ENCODE measurements at regions not wholly inside any gene's neighbourhood (a gene's known extent, or its start where the extent isn't known, plus 50 kb on each side); places are given as distances from the start of the nearest gene placed in this dataset.

- no peak overlapping the region for H3K9ac ChIP-seq (ENCODE audit: extremely low read depth, insufficient read length, low read length)
- Mint-ChIP-seq H3K4me1 (no peaks in the 10 kb centered on the region), H3K27me3 (ENCODE audit: low read depth) (peaks cover 2% of the 10 kb centered on the region), H3K27ac (no peak overlapping the region), H3K36me3 (ENCODE audit: insufficient read depth in 1 of 3, low read depth in 3 of 3) (no peaks in the 10 kb centered on the region), H3K4me3 (no peak overlapping the region), H3K9me3 (no peaks in the 10 kb centered on the region)
- no peaks in the 10 kb centered on the region for H3K79me2 ChIP-seq (ENCODE audit: insufficient read depth, low read length)
- no peaks in the 10 kb centered on the region for H3K23me2 ChIP-seq (ENCODE audit: insufficient read length, low read depth, low read length, poor library complexity, severe bottlenecking)
- H2BK12ac ChIP-seq (ENCODE audit: insufficient read length, low read depth, low read length), result no peak overlapping the region
- H3K27ac ChIP-seq (ENCODE audit: insufficient read length, low read depth, low read length), result no peak overlapping the region
- no peak overlapping the region for H3T11ph ChIP-seq (ENCODE audit: low read length)
- no peak overlapping the region for H3K23ac ChIP-seq (ENCODE audit: insufficient read length, low read depth, low read length)
- no peak overlapping the region for H3K14ac ChIP-seq (ENCODE audit: insufficient read depth, low read length)
- H4K5ac ChIP-seq (ENCODE audit: insufficient read length, low read depth, low read length), result no peak overlapping the region
- no peak overlapping the region for H3K4ac ChIP-seq (ENCODE audit: low read depth, low read length)
- H3K9me3 ChIP-seq (ENCODE audit: control insufficient read depth, low read depth, low read length), result no peaks in the 10 kb centered on the region
- H2BK5ac ChIP-seq (ENCODE audit: insufficient read length, low read length), result no peak overlapping the region
- H3K56ac ChIP-seq (ENCODE audit: insufficient read length, low read depth, low read length), result no peak overlapping the region
- H3K27me3 ChIP-seq (ENCODE audit: insufficient read depth, low read length), result no peaks in the 10 kb centered on the region
- WGBS (ENCODE audit: extremely low coverage, insufficient read length, low lambda C conversion rate), result no CpG with 5 or more reads among the region's 1 CpG
- no peak overlapping the region for H2BK120ac ChIP-seq (ENCODE audit: low read depth, low read length, poor library complexity, severe bottlenecking)
- no peak overlapping the region for H3K4me2 ChIP-seq (ENCODE audit: insufficient read depth, insufficient read length, low read length)
- no peak overlapping the region for H4K8ac ChIP-seq (replicated peaks; ENCODE audit: insufficient read length, low read depth, low read length)
- no peak overlapping the region for H2AFZ ChIP-seq (ENCODE audit: low read length)
- no peak for TF ChIP-seq CTCF (conservative IDR thresholded peaks at IDR 0.05)
- H4K91ac ChIP-seq (ENCODE audit: insufficient read length, low read depth, low read length), result no peak overlapping the region
- no peak overlapping the region for H2BK15ac ChIP-seq (ENCODE audit: low read depth, low read length)
- H3K18ac ChIP-seq (ENCODE audit: insufficient read length, low read depth, low read length), result no peak overlapping the region
- H3K4me1 ChIP-seq (ENCODE audit: insufficient read depth, low read length), result no peaks in the 10 kb centered on the region
- DNase-seq, result no peak
- H2BK20ac ChIP-seq (ENCODE audit: low read depth, low read length, poor library complexity, severe bottlenecking), result no peak overlapping the region
- H3K79me1 ChIP-seq (ENCODE audit: insufficient read depth, low read depth, low read length, poor library complexity, severe bottlenecking), result no peaks in the 10 kb centered on the region
- no peak overlapping the region for H2AK5ac ChIP-seq (ENCODE audit: insufficient read length, low read length)
- H4K20me1 ChIP-seq (ENCODE audit: control insufficient read depth, insufficient read depth, insufficient read length), result no peaks in the 10 kb centered on the region
These were observed 66.7 kb downstream of the IRX1 start for GRCh38 chr5:3662344-3662743.

All from H9 (cell line).